SKM-1 (cell line): ENCODE measurements at regions not wholly inside any gene's neighbourhood (a gene's known extent, or its start where the extent isn't known, plus 50 kb on each side); places are given as distances from the start of the nearest gene placed in this dataset.

Source experiments
- DNase-seq: peaks from one replicate; lab custom pipeline; 2025; ENCODE audit not compliant: unreplicated experiment; lab: John Stamatoyannopoulos, UW

GRCh38 chr2:145016711-145017110 is 496.8 kb upstream of the ZEB2 start:
- no peak for DNase-seq

GRCh38 chr2:145015561-145015960 is 495.6 kb upstream of the ZEB2 start:
- no peak for DNase-seq

GRCh38 chr2:145012806-145013205 is 492.9 kb upstream of the ZEB2 start:
- DNase-seq, result no peak

- DNase-seq, result no peak
Observed at GRCh38 chr2:145012214-145012670, 492.3 kb upstream of the ZEB2 start.

GRCh38 chr2:145010635-145011034 is 490.7 kb upstream of the ZEB2 start:
- no peak for DNase-seq

- DNase-seq, result no peak
Observed at GRCh38 chr2:145007960-145008263, 488.0 kb upstream of the ZEB2 start.

GRCh38 chr2:145007093-145007959 is 487.4 kb upstream of the ZEB2 start:
- no peak for DNase-seq

GRCh38 chr2:145002624-145003023 is 482.7 kb upstream of the ZEB2 start:
- no peak for DNase-seq

GRCh38 chr2:145000376-145000775 is 480.5 kb upstream of the ZEB2 start:
- no peak for DNase-seq

- no peak for DNase-seq
Observed at GRCh38 chr2:144999936-145000335, 480.0 kb upstream of the ZEB2 start.

- DNase-seq, result no peak
Observed at GRCh38 chr2:144999071-144999875, 479.4 kb upstream of the ZEB2 start.

- no peak for DNase-seq
Observed at GRCh38 chr2:144998435-144998834, 478.5 kb upstream of the ZEB2 start.

GRCh38 chr2:144996225-144996795 is 476.4 kb upstream of the ZEB2 start:
- no peak for DNase-seq

GRCh38 chr2:144995482-144995881 is 475.6 kb upstream of the ZEB2 start:
- no peak for DNase-seq

GRCh38 chr2:144990661-144991060 is 470.7 kb upstream of the ZEB2 start:
- no peak for DNase-seq

- no peak for DNase-seq
Observed at GRCh38 chr2:144989579-144990270, 469.8 kb upstream of the ZEB2 start.

- no peak for DNase-seq
Observed at GRCh38 chr2:144988591-144988990, 468.7 kb upstream of the ZEB2 start.

GRCh38 chr2:144986691-144987090 is 466.8 kb upstream of the ZEB2 start:
- DNase-seq, result no peak

- no peak for DNase-seq
Observed at GRCh38 chr2:144984038-144984437, 464.1 kb upstream of the ZEB2 start.

- DNase-seq, result no peak
Observed at GRCh38 chr2:144983107-144983506, 463.2 kb upstream of the ZEB2 start.

- no peak for DNase-seq
Observed at GRCh38 chr2:144982481-144982880, 462.6 kb upstream of the ZEB2 start.
